Activated naive CD4-positive, alpha-beta T cell treated with anti-CD3 and anti-CD28 coated beads, Interleukin-2, amount 50 U/mL, for 72 hours (primary cell): ENCODE measurements at regions not wholly inside any gene's neighbourhood (a gene's known extent, or its start where the extent isn't known, plus 50 kb on each side); places are given as distances from the start of the nearest gene placed in this dataset.

Experiments used
- ATAC-seq, 2 donors: fragments of 150-1000 bp; cut with Tn5 transposase; 2 replicates each; pipeline ENCODE4 v1.10.0; 2021; ENCODE audit warnings: mild to moderate bottlenecking in 2 of 2, moderate library complexity in 2 of 2
- DNase-seq, 2 donors: peaks; one replicate each; pipeline ENCODE4 v3.0.0; 2021 to 2022; ENCODE audit warnings: low spot score in 2 of 2
- H3K27ac Mint-ChIP-seq, 2 donors: one replicate each; pipeline ENCODE4 v1.8.0; 2022; ENCODE audit warnings: mild to moderate bottlenecking in 2 of 2, mixed read lengths in 2 of 2
- H3K36me3 Mint-ChIP-seq, 2 donors: one replicate each; pipeline ENCODE4 v1.8.0; 2022; ENCODE audit warnings: mixed read lengths in 2 of 2
- H3K9me3 Mint-ChIP-seq, 2 donors: one replicate each; pipeline ENCODE4 v1.8.0; 2022; ENCODE audit warnings: mixed read lengths in 2 of 2

DNA sequence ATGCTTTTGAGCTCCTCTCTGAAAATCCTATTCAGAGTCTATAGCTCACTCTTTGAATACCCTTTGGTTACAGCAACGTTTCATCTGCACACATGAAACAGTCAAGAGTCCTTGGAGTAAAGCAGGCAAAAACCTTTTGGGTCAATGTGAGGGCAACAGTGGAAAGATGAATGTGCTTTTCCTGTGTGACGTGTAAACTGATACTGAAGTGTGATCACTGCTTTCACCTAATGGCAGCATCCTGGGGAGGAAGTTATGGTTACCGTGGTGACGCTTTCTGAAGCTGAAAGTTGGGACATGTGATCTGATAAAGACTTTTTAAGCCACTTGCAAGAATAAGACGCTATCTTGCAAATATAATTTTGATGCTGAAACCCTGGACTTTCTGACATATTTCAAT is 160.0 kb downstream of the SEC16B start:
- H3K27ac Mint-ChIP-seq = no peak overlapping the region
- DNase-seq = no peak
- H3K36me3 Mint-ChIP-seq = peaks cover 0 to 13% of the 10 kb centered on the region in 2 donors
- ATAC-seq = peak in 1 of 2 donors; percentile 53
- H3K9me3 Mint-ChIP-seq = peaks cover 16% of the 10 kb centered on the region in 2 donors

DNA sequence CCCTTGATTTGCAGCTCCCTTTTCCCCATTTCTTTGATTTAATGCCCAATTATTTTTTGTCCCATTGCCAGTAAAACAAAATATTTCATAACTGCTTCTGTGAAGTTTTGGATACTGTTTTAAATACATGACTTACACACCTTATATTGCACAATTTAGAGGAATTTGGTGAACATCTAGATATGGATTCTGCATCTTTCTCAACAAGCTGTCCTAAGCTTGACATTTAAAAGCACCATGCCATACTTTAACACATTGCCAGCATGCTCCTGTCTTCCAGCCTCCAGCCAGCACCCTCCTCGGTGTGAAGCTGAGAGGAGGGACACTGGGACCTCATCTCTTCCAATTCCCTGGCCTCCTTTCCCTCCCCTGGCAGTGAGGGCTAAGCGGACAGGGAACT is 167.6 kb downstream of the SEC16B start:
- Mint-ChIP-seq H3K36me3 (peaks cover 0 to 7% of the 10 kb centered on the region in 2 donors), H3K27ac (no peak overlapping the region), H3K9me3 (peaks cover 14 to 22% of the 10 kb centered on the region in 2 donors)
- DNase-seq = no peak
- no peak for ATAC-seq

DNA sequence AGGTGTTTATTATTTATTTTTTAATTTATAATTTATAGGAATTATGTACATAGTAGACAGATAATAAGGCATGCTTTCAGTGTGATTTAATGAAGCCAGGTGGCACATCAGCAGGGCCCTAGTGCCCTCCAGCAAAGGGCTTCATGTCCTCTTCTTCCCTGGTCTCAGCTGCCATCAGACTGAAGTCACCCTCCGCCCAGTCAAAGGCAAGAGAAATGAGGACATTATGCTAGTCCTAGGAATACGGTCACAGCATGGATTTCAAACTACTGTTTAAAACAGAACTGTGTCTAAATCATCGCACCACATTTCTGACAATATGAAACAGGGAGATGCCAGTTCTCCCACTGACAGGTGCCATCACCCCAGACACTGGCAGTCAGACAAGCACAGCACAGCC is 168.1 kb downstream of the SEC16B start:
- no peak for ATAC-seq

DNA sequence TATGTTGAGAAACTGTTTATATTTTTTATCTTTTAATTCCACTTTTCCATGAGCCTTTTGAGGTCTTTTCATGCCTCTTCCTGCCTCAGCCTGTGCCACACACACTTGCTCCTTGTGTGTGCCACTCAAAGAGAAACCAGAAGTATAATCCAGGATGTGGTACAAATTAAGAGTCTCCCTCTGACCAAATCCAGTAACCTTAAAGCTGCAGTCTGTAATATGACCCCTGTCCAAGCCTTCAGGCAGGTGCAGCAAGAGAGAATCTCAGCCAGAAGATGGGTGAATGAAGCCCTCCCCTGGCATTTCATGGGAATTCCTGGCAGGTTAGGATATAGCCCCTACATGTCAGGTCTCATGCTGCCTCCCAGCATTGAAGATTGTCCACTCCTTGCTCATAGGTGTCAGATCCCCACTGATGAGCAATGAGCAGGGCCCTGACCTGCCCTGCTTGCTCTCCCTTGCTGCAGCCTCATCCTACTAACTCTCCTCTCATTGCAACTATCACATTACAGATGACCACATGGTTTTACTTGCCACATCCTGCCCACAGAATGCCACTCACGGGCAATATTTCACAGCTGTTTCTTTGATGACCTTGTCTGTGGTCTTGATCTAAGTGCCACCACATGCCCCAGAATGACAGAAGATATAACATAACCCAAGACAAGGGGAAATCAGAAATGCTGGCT is 169.3 kb downstream of the SEC16B start:
- no peak overlapping the region for H3K27ac Mint-ChIP-seq
- no peak for DNase-seq
- peaks cover 0 to 7% of the 10 kb centered on the region in 2 donors for H3K36me3 Mint-ChIP-seq
- H3K9me3 Mint-ChIP-seq = peaks cover 14 to 26% of the 10 kb centered on the region in 2 donors
- ATAC-seq = peak in 1 of 2 donors; percentile 16

More for the DNA sequence above, 168.1 kb downstream of the SEC16B start:
- H3K27ac Mint-ChIP-seq = no peak overlapping the region
- DNase-seq = no peak
- H3K36me3 Mint-ChIP-seq = peaks cover 0 to 10% of the 10 kb centered on the region in 2 donors
- peaks cover 18 to 26% of the 10 kb centered on the region in 2 donors for H3K9me3 Mint-ChIP-seq

DNA sequence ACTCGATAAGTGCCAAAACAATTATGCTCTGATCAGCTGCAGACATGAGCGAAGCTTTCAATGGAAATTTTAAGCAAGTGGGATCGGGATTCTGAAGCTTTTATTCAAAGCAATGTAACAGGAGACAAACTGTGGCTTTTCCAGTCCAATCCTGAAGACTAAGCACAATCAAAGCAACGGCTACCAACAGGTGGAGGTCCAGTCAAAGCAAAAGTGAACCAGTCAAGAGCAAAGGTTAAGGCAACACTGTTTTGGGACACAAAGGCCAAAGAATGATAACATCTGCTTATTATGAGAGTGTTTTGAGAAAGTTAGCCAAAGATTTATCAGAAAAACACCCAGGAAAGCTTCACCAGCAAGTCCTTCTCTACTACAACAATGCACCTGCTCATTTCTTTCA is 170.1 kb downstream of the SEC16B start:
- Mint-ChIP-seq H3K27ac (no peak overlapping the region), H3K9me3 (peaks cover 14 to 24% of the 10 kb centered on the region in 2 donors), H3K36me3 (peaks cover 0 to 5% of the 10 kb centered on the region in 2 donors)
- ATAC-seq (no peak), DNase-seq (no peak)

DNA sequence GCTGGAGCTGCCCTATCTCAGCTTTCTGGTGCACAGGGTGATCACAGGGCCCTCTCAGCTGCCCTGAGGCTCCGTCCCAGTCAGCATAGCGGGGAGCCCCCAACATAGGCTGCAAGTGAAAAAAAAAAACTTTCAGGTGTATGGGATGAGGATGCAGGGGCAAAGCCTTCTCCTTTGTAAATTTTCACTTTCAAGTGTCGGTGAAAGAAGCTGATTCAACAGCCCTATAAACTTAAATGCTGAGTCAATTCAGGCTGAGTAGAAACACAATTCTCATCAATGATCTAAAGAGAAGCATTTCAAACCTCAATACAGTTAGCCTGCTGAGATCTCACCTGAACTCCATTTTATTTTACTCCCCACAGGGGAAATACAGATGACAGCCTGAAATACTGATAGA is 171.2 kb downstream of the SEC16B start:
- Mint-ChIP-seq H3K9me3 (peaks cover 14 to 19% of the 10 kb centered on the region in 2 donors), H3K36me3 (peaks cover 0 to 5% of the 10 kb centered on the region in 2 donors), H3K27ac (no peak overlapping the region)
- ATAC-seq (no peak), DNase-seq (no peak)

DNA sequence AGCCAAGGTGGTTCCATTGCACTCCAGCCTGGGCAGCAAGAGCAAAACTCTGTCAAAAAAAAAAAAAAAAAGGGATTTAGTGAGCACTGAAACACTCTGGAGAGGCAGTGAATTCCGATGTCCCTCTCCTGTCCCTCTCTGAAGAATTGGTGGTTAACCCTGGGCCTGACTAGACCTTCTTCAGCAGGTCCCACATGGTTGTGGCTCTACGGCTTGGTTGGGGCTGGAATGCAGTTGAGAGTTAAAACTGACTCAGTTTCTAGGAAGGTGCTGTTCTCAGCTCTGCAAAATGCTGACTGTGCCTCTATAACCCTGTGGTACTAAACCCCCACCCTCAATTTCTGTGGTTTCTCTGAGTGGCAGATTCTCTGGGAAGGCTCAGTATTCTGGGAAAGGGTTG is 173.3 kb downstream of the SEC16B start:
- DNase-seq = no peak
- H3K27ac Mint-ChIP-seq = no peak overlapping the region
- H3K36me3 Mint-ChIP-seq = peaks cover 0 to 5% of the 10 kb centered on the region in 2 donors
- H3K9me3 Mint-ChIP-seq = peaks cover 9 to 13% of the 10 kb centered on the region in 2 donors
- no peak for ATAC-seq

DNA sequence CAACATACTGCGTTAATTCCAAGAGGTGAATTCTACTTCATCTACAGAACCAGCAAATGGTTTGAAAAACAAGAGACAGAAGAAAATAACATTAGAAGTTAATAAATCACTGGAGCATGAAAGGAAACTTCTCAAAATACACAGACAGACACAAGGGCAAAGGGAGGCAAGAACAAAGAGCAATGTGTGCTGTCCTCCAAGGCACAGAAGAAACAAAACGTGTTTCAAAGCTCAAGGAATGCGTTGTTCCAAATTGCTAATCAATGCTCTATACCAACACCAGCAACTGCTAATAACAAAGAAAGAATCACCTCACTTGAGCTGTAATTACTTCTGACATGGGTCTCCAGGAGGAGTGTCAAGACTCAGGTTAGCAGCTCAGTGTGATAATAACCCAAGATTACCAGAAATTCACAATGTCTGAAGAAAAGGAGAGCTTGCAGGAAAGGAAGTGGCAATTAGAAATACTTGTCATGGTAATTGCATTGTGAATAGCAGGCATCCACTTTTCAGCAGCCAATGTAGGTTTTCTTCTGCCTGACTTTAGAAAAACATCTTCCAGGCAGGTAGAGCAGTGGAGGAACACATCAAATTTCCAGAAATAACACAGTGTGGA is 175.4 kb downstream of the SEC16B start:
- peaks cover 15 to 23% of the 10 kb centered on the region in 2 donors for H3K9me3 Mint-ChIP-seq
- DNase-seq (no peak), ATAC-seq (no peak)
- H3K27ac Mint-ChIP-seq = no peak overlapping the region
- H3K36me3 Mint-ChIP-seq = peaks cover 0 to 14% of the 10 kb centered on the region in 2 donors

DNA sequence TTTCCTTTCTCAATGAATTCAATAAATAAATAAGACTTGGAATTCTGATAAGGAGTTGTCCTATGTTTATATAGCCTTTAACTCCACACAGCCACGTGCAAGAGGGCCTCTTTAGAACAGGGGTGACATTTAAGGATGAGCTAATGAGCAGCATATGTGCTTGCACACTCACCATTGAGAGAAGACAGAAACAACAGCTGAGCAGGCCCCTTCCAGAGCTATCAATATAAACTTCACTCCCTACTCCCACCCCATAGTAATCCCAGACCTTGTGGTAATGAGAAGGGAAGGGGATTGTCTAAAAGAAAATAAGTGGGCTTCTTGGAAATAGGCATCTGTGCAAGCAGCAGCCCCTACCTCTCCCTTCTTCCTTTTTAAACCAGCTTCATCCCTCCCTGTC is 176.0 kb downstream of the SEC16B start:
- H3K36me3 Mint-ChIP-seq = peaks cover 0 to 14% of the 10 kb centered on the region in 2 donors
- no peak overlapping the region for H3K27ac Mint-ChIP-seq
- DNase-seq (no peak), ATAC-seq (no peak)
- H3K9me3 Mint-ChIP-seq = peaks cover 13 to 23% of the 10 kb centered on the region in 2 donors

DNA sequence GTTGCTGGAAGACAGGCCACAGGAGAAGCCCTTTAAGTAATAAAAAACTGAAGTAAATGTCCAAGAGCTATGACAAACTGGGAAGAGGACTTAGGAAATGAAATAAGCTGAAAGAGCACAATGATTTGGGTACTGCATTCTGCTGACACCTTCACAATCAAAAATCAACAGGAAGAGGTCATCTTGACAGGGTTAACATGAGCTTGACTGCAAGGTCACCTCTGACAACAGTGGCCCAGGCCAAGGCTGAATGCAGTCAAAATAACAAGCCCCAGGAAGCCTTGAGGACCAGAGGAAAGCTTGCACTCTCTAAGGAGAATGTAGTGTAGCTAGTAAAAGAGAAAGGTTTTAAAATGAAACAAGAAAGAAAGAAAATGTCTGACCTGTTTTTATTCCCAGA is 179.3 kb downstream of the SEC16B start:
- H3K36me3 Mint-ChIP-seq = peaks cover 0 to 12% of the 10 kb centered on the region in 2 donors
- H3K27ac Mint-ChIP-seq = no peak overlapping the region
- peaks cover 21 to 23% of the 10 kb centered on the region in 2 donors for H3K9me3 Mint-ChIP-seq
- DNase-seq = no peak
- no peak for ATAC-seq

DNA sequence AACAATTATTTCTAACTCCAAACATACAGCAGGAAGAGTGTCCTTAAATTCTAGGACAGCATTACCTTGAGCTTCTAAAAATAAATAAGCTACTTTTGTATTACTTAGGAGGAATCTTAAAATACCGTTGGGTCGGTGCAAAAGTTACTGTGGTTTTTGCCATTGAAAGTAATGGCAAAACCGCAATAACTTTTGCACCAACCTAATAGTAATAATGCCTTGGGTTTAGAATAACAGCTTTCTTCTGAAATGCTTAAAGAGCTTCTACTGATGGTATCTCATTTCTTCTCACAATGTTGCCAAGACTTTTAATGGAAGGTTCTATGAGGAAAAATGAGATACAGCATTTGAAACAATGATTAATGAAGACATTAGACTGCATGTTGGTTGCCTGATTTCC is 179.9 kb downstream of the SEC16B start:
- no peak for DNase-seq
- Mint-ChIP-seq H3K9me3 (peaks cover 21 to 23% of the 10 kb centered on the region in 2 donors), H3K27ac (no peak overlapping the region), H3K36me3 (peaks cover 0 to 12% of the 10 kb centered on the region in 2 donors)
- ATAC-seq = no peak

DNA sequence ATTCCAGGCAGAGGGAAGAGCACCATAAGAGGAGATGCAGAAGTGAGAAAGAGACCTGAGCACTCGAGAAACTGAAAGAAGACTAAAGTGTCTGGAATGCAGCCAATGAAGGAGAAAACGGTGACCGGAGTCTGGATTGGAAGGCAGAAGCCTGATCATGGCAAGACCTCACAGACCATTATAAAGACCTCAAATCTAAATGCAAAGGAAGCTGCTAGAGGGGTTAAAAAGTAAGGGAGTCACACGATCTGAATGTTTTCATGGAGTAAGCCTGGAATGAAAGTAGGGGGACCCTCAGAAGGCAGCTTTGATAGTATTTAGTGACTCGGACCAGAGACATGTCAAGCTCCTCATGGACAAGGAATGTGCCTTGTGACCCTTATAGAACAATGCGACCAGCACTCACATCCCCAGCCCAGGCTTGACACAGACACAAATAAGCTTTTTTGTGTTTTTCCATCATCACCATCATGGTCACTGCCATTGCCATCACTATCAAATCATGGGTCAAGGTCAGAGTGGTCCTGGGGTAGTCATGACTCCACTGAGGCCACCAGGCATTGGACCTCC is 183.6 kb downstream of the SEC16B start:
- Mint-ChIP-seq H3K9me3 (peaks cover 30 to 32% of the 10 kb centered on the region in 2 donors), H3K27ac (no peak overlapping the region), H3K36me3 (peaks cover 0 to 19% of the 10 kb centered on the region in 2 donors)
- ATAC-seq (no peak), DNase-seq (no peak)

DNA sequence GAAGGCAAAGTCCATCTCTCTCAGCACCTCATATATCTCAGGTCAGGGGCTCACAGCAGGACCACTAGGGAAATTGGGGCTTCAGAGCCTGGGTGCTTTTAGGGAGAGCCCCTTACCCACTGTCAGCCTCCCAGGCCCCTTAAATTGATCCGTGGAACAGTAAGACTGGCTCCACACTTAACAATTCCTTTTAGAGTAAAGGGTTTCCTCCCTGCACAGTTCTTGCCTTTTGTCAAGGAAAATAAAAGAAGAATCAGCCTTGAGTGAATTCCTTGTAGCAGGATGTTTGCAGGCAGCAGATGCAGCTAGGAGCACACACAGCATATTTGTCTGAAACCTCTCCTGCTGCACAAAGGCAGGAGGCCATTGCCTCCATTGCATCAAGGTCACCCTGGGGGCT is 184.9 kb downstream of the SEC16B start:
- H3K27ac Mint-ChIP-seq = no peak overlapping the region
- DNase-seq = no peak
- no peak for ATAC-seq
- peaks cover 30 to 34% of the 10 kb centered on the region in 2 donors for H3K9me3 Mint-ChIP-seq
- peaks cover 0 to 10% of the 10 kb centered on the region in 2 donors for H3K36me3 Mint-ChIP-seq

DNA sequence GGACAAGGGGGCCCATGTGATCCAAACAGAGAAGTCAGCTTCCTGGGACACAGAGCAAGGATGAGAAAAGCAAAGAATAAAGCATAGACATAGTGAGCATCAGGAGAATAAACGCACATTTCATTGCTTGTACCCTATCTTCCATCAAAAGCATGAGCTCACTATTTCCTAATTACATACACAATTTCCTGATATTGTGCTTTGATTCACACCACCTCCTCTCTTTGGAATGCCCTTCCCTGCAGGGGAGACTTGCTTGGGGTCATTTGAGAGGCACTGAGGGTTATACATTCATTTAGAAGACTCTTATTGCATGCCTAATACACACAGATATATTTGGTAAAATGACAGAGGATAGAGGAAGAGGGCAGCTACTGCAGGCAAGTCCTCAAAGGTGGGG is 185.4 kb downstream of the SEC16B start:
- Mint-ChIP-seq H3K9me3 (peaks cover 30 to 34% of the 10 kb centered on the region in 2 donors), H3K36me3 (peaks cover 0 to 10% of the 10 kb centered on the region in 2 donors), H3K27ac (no peak overlapping the region)
- DNase-seq (no peak), ATAC-seq (no peak)

DNA sequence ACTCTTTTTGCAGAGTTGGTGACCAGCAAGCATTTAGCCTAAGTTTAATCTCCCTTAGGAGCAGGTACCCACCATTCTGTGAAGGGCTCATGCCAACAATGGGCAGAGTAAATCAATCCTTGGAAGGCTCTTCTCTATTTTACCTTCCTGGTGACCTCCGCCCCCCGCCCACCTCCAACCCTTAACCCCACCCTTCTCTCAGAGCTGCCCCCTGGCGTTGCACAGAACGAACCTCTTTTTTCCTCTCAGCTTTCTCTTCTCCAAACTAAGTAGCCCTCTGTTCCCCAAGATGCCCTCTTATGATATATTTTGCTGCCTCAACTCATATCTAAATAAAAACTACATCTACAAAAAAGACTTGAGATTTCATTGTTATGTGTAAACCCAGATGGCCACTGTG is 186.8 kb downstream of the SEC16B start:
- Mint-ChIP-seq H3K9me3 (peaks cover 34% of the 10 kb centered on the region in 2 donors), H3K36me3 (peaks cover 0 to 12% of the 10 kb centered on the region in 2 donors), H3K27ac (no peak overlapping the region)
- no peak for ATAC-seq
- DNase-seq = no peak

DNA sequence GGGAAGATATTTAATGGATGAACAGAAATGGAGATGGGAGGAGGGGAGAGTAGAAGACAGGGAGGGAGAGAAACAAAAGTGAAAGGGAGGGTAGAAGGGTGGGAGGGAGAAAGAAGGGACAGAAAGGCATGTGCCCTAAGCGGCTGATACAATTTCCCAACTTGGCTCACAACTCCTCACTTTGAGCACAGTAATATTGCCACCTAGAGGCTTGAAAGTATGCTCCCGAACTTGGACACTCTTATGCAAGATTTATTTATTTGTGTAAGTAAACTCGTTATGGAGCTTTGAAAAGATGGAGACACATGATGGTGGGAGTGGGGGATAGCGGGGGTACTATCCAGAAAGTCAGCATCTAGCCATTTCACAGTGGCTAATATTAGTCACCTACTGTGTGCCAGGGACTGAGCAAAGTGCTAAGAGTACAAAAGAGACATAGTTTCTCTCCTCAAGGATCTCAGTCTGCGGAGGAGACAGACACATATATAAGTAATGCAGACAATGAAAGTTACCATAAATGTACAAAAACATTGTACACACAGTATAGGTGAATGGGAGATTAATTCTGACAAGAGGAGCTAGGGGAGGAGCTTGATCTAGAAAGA is 189.7 kb downstream of the SEC16B start:
- no peak for DNase-seq
- Mint-ChIP-seq H3K27ac (no peak overlapping the region), H3K9me3 (peaks cover 27 to 29% of the 10 kb centered on the region in 2 donors), H3K36me3 (peaks cover 0 to 11% of the 10 kb centered on the region in 2 donors)
- no peak for ATAC-seq
